HAP-1 (cell line): ENCODE measurements at regions not wholly inside any gene's neighbourhood (a gene's known extent, or its start where the extent isn't known, plus 50 kb on each side); places are given as distances from the start of the nearest gene placed in this dataset.
"Not testable (repeated sequence)": the region's sequence is repeated elsewhere in the genome, so short reads cannot be mapped to it uniquely, and the experiment has no call there.

Source experiments
- DNase-seq, 2 experiments: peaks; one replicate each; pipeline ENCODE4 v3.0.0-alpha.2; 2016 to 2020; ENCODE audit warnings: low spot score in 2 of 2
- H3K27me3 ChIP-seq: fragments of 250-450 bp; sonication (Bioruptor Pico); 2 replicates; pipeline ENCODE4 v1.5.1; 2020; ENCODE audit warnings: low read depth, mild to moderate bottlenecking, moderate library complexity
- H3K36me3 ChIP-seq: fragments of 250-450 bp; sonication (Bioruptor Pico); replicated peaks from 2 replicates; pipeline ENCODE4 v1.5.1; 2020; ENCODE audit warnings: mild to moderate bottlenecking
- H3K4me1 ChIP-seq: fragments of 250-450 bp; sonication (Bioruptor Pico); 2 replicates; pipeline ENCODE4 v1.5.1; 2020; ENCODE audit warnings: mild to moderate bottlenecking
- H3K4me3 ChIP-seq: fragments of 250-450 bp; sonication (Bioruptor Pico); 2 replicates; pipeline ENCODE4 v1.5.1; 2020; ENCODE audit warnings: mild to moderate bottlenecking, moderate library complexity
- H3K9me3 ChIP-seq: fragments of 250-450 bp; sonication (Bioruptor Pico); 2 replicates; pipeline ENCODE4 v1.5.1; 2020; ENCODE audit warnings: mild to moderate bottlenecking, moderate library complexity
- in situ Hi-C: fragments of 300-500 bp; cut with MboI; formaldehyde crosslinking; loops from 3 replicates; pipeline ENCODE4 v1.14.3; 2020; ENCODE audit warnings: low sequenced_read_pairs, inconsistent platforms, mixed read lengths

- H3K4me1 ChIP-seq, DNase-seq, H3K4me3 ChIP-seq, H3K27me3 ChIP-seq, H3K36me3 ChIP-seq, in situ Hi-C loops, H3K9me3 ChIP-seq: not testable (repeated sequence)
Observed at GRCh38 chr9:73445384-73445783, 293.7 kb downstream of the ANXA1 start.

- Histone ChIP-seq H3K36me3 (no peaks in the 10 kb centered on the region), H3K27me3 (peaks cover 3% of the 10 kb centered on the region), H3K4me3 (no peak overlapping the region), H3K9me3 (no peaks in the 10 kb centered on the region), H3K4me1 (no peaks in the 10 kb centered on the region)
- in situ Hi-C loops, result no loop called here
- no peak for DNase-seq
Observed at GRCh38 chr9:73446306-73446705, 294.6 kb downstream of the ANXA1 start.

GRCh38 chr9:73451003-73451402 is 299.3 kb downstream of the ANXA1 start:
- H3K27me3 ChIP-seq, result peaks cover 3% of the 10 kb centered on the region
- in situ Hi-C loops, result no loop called here
- no peak for DNase-seq

GRCh38 chr9:73459817-73460216 is 308.2 kb downstream of the ANXA1 start:
- H3K27me3 ChIP-seq, result no peaks in the 10 kb centered on the region
- H3K36me3 ChIP-seq, result no peaks in the 10 kb centered on the region
- H3K4me1 ChIP-seq, result no peaks in the 10 kb centered on the region
- no peak for DNase-seq
- no peaks in the 10 kb centered on the region for H3K9me3 ChIP-seq
- no peak overlapping the region for H3K4me3 ChIP-seq
- in situ Hi-C loops, result no loop called here

More at GRCh38 chr9:73451003-73451402, 299.3 kb downstream of the ANXA1 start:
- no peak overlapping the region for H3K4me3 ChIP-seq
- no peaks in the 10 kb centered on the region for H3K4me1 ChIP-seq
- H3K9me3 ChIP-seq, result no peaks in the 10 kb centered on the region
- H3K36me3 ChIP-seq, result no peaks in the 10 kb centered on the region

GRCh38 chr9:73468716-73469115 is 317.1 kb downstream of the ANXA1 start:
- Histone ChIP-seq H3K36me3 (no peaks in the 10 kb centered on the region), H3K9me3 (no peaks in the 10 kb centered on the region), H3K4me1 (no peaks in the 10 kb centered on the region), H3K27me3 (no peaks in the 10 kb centered on the region; the same call in 1 of the 2 replicates), H3K4me3 (no peak overlapping the region)
- no peak for DNase-seq
- in situ Hi-C loops, result no loop called here

GRCh38 chr9:73470766-73471165 is 319.1 kb downstream of the ANXA1 start:
- H3K4me1 ChIP-seq, result no peaks in the 10 kb centered on the region
- H3K27me3 ChIP-seq, result no peaks in the 10 kb centered on the region; the same call in 1 of the 2 replicates
- H3K9me3 ChIP-seq, result no peaks in the 10 kb centered on the region
- H3K4me3 ChIP-seq, result no peak overlapping the region
- in situ Hi-C loops, result no loop called here
- no peak for DNase-seq
- H3K36me3 ChIP-seq, result no peaks in the 10 kb centered on the region

GRCh38 chr9:73474002-73474600 is 322.4 kb downstream of the ANXA1 start:
- DNase-seq, result no peak
- H3K9me3 ChIP-seq, result no peaks in the 10 kb centered on the region
- in situ Hi-C loops, result no loop called here
- no peak overlapping the region for H3K4me3 ChIP-seq
- H3K27me3 ChIP-seq, result no peaks in the 10 kb centered on the region
- no peaks in the 10 kb centered on the region for H3K4me1 ChIP-seq
- H3K36me3 ChIP-seq, result no peaks in the 10 kb centered on the region

GRCh38 chr9:73474625-73475024 is 323.0 kb downstream of the ANXA1 start:
- H3K4me1 ChIP-seq, result no peaks in the 10 kb centered on the region
- no peaks in the 10 kb centered on the region for H3K9me3 ChIP-seq
- H3K4me3 ChIP-seq, result no peak overlapping the region
- in situ Hi-C loops, result no loop called here
- H3K36me3 ChIP-seq, result no peaks in the 10 kb centered on the region
- no peaks in the 10 kb centered on the region for H3K27me3 ChIP-seq
- no peak for DNase-seq

- in situ Hi-C loops, result no loop called here
- H3K4me1 ChIP-seq, result no peaks in the 10 kb centered on the region
- no peaks in the 10 kb centered on the region for H3K36me3 ChIP-seq
- no peak for DNase-seq
- H3K9me3 ChIP-seq, result no peaks in the 10 kb centered on the region
- H3K4me3 ChIP-seq, result no peak overlapping the region
- H3K27me3 ChIP-seq, result no peaks in the 10 kb centered on the region
Observed at GRCh38 chr9:73494894-73495293, 343.2 kb downstream of the ANXA1 start.

GRCh38 chr9:73497796-73498195 is 346.1 kb downstream of the ANXA1 start:
- DNase-seq, result no peak
- no peak overlapping the region for H3K4me3 ChIP-seq
- no peaks in the 10 kb centered on the region for H3K36me3 ChIP-seq
- no peaks in the 10 kb centered on the region for H3K9me3 ChIP-seq
- in situ Hi-C loops, result no loop called here
- no peaks in the 10 kb centered on the region for H3K27me3 ChIP-seq
- H3K4me1 ChIP-seq, result no peaks in the 10 kb centered on the region

- no peaks in the 10 kb centered on the region for H3K36me3 ChIP-seq
- in situ Hi-C loops, result no loop called here
- no peak for DNase-seq
- H3K27me3 ChIP-seq, result 0 out of 2 replicates have a peak, but pooled peaks cover 2% of the 10 kb centered on the region
- H3K4me3 ChIP-seq, result no peak overlapping the region
- no peaks in the 10 kb centered on the region for H3K9me3 ChIP-seq
- no peaks in the 10 kb centered on the region for H3K4me1 ChIP-seq
Observed at GRCh38 chr9:73515216-73515615, 363.6 kb downstream of the ANXA1 start.

- no peaks in the 10 kb centered on the region for H3K4me1 ChIP-seq
- 0 out of 2 replicates have a peak, but pooled peaks cover 2% of the 10 kb centered on the region for H3K27me3 ChIP-seq
- no peaks in the 10 kb centered on the region for H3K36me3 ChIP-seq
- no peaks in the 10 kb centered on the region for H3K9me3 ChIP-seq
- no peak overlapping the region for H3K4me3 ChIP-seq
- in situ Hi-C loops, result no loop called here
- no peak for DNase-seq
Observed at GRCh38 chr9:73523391-73523790, 371.7 kb downstream of the ANXA1 start.

GRCh38 chr9:73525350-73525749 is 373.7 kb downstream of the ANXA1 start:
- no peaks in the 10 kb centered on the region for H3K9me3 ChIP-seq
- no peaks in the 10 kb centered on the region for H3K36me3 ChIP-seq
- H3K4me3 ChIP-seq, result no peak overlapping the region
- H3K4me1 ChIP-seq, result no peaks in the 10 kb centered on the region
- DNase-seq, result no peak
- in situ Hi-C loops, result no loop called here
- no peaks in the 10 kb centered on the region for H3K27me3 ChIP-seq

GRCh38 chr9:73527521-73527920 is 375.9 kb downstream of the ANXA1 start:
- Histone ChIP-seq H3K9me3 (no peaks in the 10 kb centered on the region), H3K4me1 (no peaks in the 10 kb centered on the region), H3K4me3 (no peak overlapping the region), H3K27me3 (no peaks in the 10 kb centered on the region), H3K36me3 (no peaks in the 10 kb centered on the region)
- in situ Hi-C loops, result no loop called here
- DNase-seq, result no peak

- no peaks in the 10 kb centered on the region for H3K9me3 ChIP-seq
- H3K4me1 ChIP-seq, result no peaks in the 10 kb centered on the region
- in situ Hi-C loops, result no loop called here
- no peak overlapping the region for H3K4me3 ChIP-seq
- H3K27me3 ChIP-seq, result no peaks in the 10 kb centered on the region
- no peaks in the 10 kb centered on the region for H3K36me3 ChIP-seq
- no peak for DNase-seq
Observed at GRCh38 chr9:73528926-73529325, 377.3 kb downstream of the ANXA1 start.
